ENCODE measurements at regions not wholly inside any gene's neighbourhood (a gene's known extent, or its start where the extent isn't known, plus 50 kb on each side); places are given as distances from the start of the nearest gene placed in this dataset.

DNA sequence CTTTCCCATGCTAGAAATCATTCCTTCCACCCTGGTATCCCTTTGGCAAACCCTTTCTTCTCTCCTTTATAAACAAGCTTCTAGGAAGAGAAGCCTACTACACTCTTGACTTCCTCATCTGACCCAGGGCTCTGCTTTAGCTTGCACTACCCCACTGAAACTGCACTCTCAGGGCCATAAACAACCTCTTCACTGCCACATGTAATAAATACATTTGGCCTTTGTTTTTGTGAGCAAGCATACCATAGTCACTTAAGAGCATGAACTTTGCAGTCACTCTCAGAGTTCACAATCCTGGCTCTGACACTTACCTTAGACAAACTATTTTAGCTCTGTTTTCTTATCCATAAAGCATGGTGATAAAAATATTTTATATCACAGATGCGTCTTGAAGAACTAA, 50.7 kb upstream of the USP38 start:
- CTCF ChIA-PET: no interaction called here
- H3K9me3 Mint-ChIP-seq: no peaks in the 10 kb centered on the region
- no peak overlapping the region for H3K4me3 Mint-ChIP-seq
- no peaks in the 10 kb centered on the region for H3K27me3 Mint-ChIP-seq
- no peak for DNase-seq
- no peaks in the 10 kb centered on the region for H3K4me1 Mint-ChIP-seq
- H3K36me3 Mint-ChIP-seq: no peaks in the 10 kb centered on the region
- no peak overlapping the region for H3K27ac Mint-ChIP-seq
